ENCODE measurements at regions not wholly inside any gene's neighbourhood (a gene's known extent, or its start where the extent isn't known, plus 50 kb on each side); places are given as distances from the start of the nearest gene placed in this dataset.

GRCh38 chr1:178028841-178029481 is 59.1 kb upstream of the SEC16B start:
- TF ChIP-seq POLR2AphosphoS5 (IDR thresholded peaks at IDR 0.05; ENCODE audit: borderline replicate concordance, low read depth, low read length) (no peak), EZH2 (IDR thresholded peaks at IDR 0.05) (no peak)
